Smooth muscle cell of the brain vasculature (primary cell): ENCODE measurements at regions not wholly inside any gene's neighbourhood (a gene's known extent, or its start where the extent isn't known, plus 50 kb on each side); places are given as distances from the start of the nearest gene placed in this dataset.
A peak's percentile ranks its signal among the peaks of the same experiment; 100 is the strongest.

ENCODE experiments used
- DNase-seq: peaks from one replicate; pipeline ENCODE4 v3.0.0-alpha.2; 2012; ENCODE audit warnings: low read depth, low spot score

GRCh38 chr1:82593561-82593960 lies 792.8 kb downstream of the ADGRL2 start:
- no peak for DNase-seq

GRCh38 chr1:82589588-82589987 lies 788.9 kb downstream of the ADGRL2 start:
- no peak for DNase-seq

- no peak for DNase-seq
These were observed 786.6 kb downstream of the ADGRL2 start for GRCh38 chr1:82587371-82587770.

- no peak for DNase-seq
These were observed 785.7 kb downstream of the ADGRL2 start for GRCh38 chr1:82586473-82586872.

GRCh38 chr1:82582347-82582746 lies 781.6 kb downstream of the ADGRL2 start:
- no peak for DNase-seq

GRCh38 chr1:82578086-82578726 lies 777.5 kb downstream of the ADGRL2 start:
- DNase-seq = no peak

- no peak for DNase-seq
These were observed 766.6 kb downstream of the ADGRL2 start for GRCh38 chr1:82567348-82567747.

GRCh38 chr1:82565546-82565945 lies 764.8 kb downstream of the ADGRL2 start:
- peak; percentile 28 for DNase-seq

- DNase-seq = peak; percentile 67
These were observed 764.4 kb downstream of the ADGRL2 start for GRCh38 chr1:82565146-82565545.

- no peak for DNase-seq
These were observed 763.6 kb downstream of the ADGRL2 start for GRCh38 chr1:82564333-82564732.

- peak; percentile 13 for DNase-seq
These were observed 761.7 kb downstream of the ADGRL2 start for GRCh38 chr1:82562448-82562847.

GRCh38 chr1:82560566-82560965 lies 759.8 kb downstream of the ADGRL2 start:
- DNase-seq = no peak

- DNase-seq = no peak
These were observed 754.8 kb downstream of the ADGRL2 start for GRCh38 chr1:82555501-82555900.

- DNase-seq = no peak
These were observed 749.1 kb downstream of the ADGRL2 start for GRCh38 chr1:82549841-82550240.

- no peak for DNase-seq
These were observed 742.0 kb downstream of the ADGRL2 start for GRCh38 chr1:82542766-82543165.

- no peak for DNase-seq
These were observed 741.4 kb downstream of the ADGRL2 start for GRCh38 chr1:82542141-82542540.

- no peak for DNase-seq
These were observed 739.3 kb downstream of the ADGRL2 start for GRCh38 chr1:82540006-82540405.

GRCh38 chr1:82538876-82539275 lies 738.1 kb downstream of the ADGRL2 start:
- no peak for DNase-seq

GRCh38 chr1:82534996-82535395 lies 734.3 kb downstream of the ADGRL2 start:
- no peak for DNase-seq

- DNase-seq = no peak
These were observed 724.6 kb downstream of the ADGRL2 start for GRCh38 chr1:82525378-82525777.

GRCh38 chr1:82520611-82521010 lies 719.9 kb downstream of the ADGRL2 start:
- no peak for DNase-seq

GRCh38 chr1:82517586-82517985 lies 716.9 kb downstream of the ADGRL2 start:
- DNase-seq = peak; percentile 13

GRCh38 chr1:82515650-82516049 lies 714.9 kb downstream of the ADGRL2 start:
- no peak for DNase-seq

- DNase-seq = no peak
These were observed 710.7 kb downstream of the ADGRL2 start for GRCh38 chr1:82511441-82511840.
